HEK293 (cell line): ENCODE measurements at regions not wholly inside any gene's neighbourhood (a gene's known extent, or its start where the extent isn't known, plus 50 kb on each side); places are given as distances from the start of the nearest gene placed in this dataset.

ENCODE experiments used
- CTCF ChIA-PET: fragments of 350-600 bp; formaldehyde crosslinking; extraction: SDS; loops from one replicate; lab custom pipeline; 2021; ENCODE audit warnings: antibody characterized with exemption; lab: Yijun Ruan, JAX
- POLR2A ChIA-PET: fragments of 300-600 bp; formaldehyde crosslinking; extraction: SDS; loops from one replicate; lab custom pipeline; 2020; ENCODE audit warnings: antibody characterized with exemption, inconsistent platforms; lab: Yijun Ruan, JAX
- H3K27ac ChIP-seq: fragments of 200-500 bp; sonication (Bioruptor generic); 2 replicates; pipeline ENCODE4 v1.5.1; 2014; ENCODE audit warnings: low read depth, low read length, control low read depth, inconsistent platforms; ENCODE audit errors: extremely low read depth
- H3K36me3 ChIP-seq, 2 experiments: fragments of 200-500 bp in 1 of 2; sonication (Bioruptor generic) in 1 of 2; 1 replicate in 1 of 2; 2 replicates in 1 of 2; pipeline ENCODE4 v1.5.1; 2014 to 2017; ENCODE audit warnings: inconsistent platforms in 2 of 2, low read length in 2 of 2; ENCODE audit not compliant: control insufficient read depth in 2 of 2, insufficient read depth in 1 of 2
- H3K4me1 ChIP-seq: fragments of 200-500 bp; sonication (Bioruptor generic); 2 replicates; pipeline ENCODE4 v1.5.1; 2014; ENCODE audit warnings: mild to moderate bottlenecking, low read length, inconsistent platforms; ENCODE audit not compliant: control insufficient read depth, insufficient read depth
- H3K4me3 ChIP-seq: 2 replicates; pipeline ENCODE4 v1.5.1; 2011; ENCODE audit warnings: low read depth, mild to moderate bottlenecking, control low read depth, low read length, moderate library complexity
- H3K9me3 ChIP-seq: fragments of 200-500 bp; sonication (Bioruptor generic); 2 replicates; pipeline ENCODE4 v1.5.1; 2014; ENCODE audit warnings: low read depth, low read length, inconsistent platforms; ENCODE audit not compliant: control insufficient read depth, insufficient read depth
- BCL6B ChIP-seq: fragments of 450-650 bp; formaldehyde crosslinking; IDR thresholded peaks from 2 replicates; pipeline ENCODE4 v1.5.1; 2017; ENCODE audit warnings: missing biosample characterization, missing genetic modification characterization
- PRDM10 ChIP-seq: fragments of 450-650 bp; formaldehyde crosslinking; IDR thresholded peaks from 2 replicates; pipeline ENCODE4 v1.5.1; 2016; ENCODE audit warnings: missing biosample characterization, missing genetic modification characterization
- PRDM2 ChIP-seq: fragments of 450-650 bp; formaldehyde crosslinking; IDR thresholded peaks from 2 replicates; pipeline ENCODE4 v1.5.1; 2016; ENCODE audit warnings: missing biosample characterization, missing genetic modification characterization, borderline replicate concordance
- ZNF121 ChIP-seq: fragments of 450-650 bp; formaldehyde crosslinking; IDR thresholded peaks from 2 replicates; pipeline ENCODE4 v1.5.1; 2016; ENCODE audit warnings: missing biosample characterization, missing genetic modification characterization
- ZNF133 ChIP-seq: fragments of 450-650 bp; formaldehyde crosslinking; IDR thresholded peaks from 2 replicates; pipeline ENCODE4 v1.5.1; 2016; ENCODE audit warnings: missing biosample characterization, missing genetic modification characterization
- ZNF155 ChIP-seq: fragments of 450-650 bp; formaldehyde crosslinking; IDR thresholded peaks from 2 replicates; pipeline ENCODE4 v1.5.1; 2016; ENCODE audit warnings: missing biosample characterization, missing genetic modification characterization
- ZNF157 ChIP-seq: fragments of 450-650 bp; formaldehyde crosslinking; IDR thresholded peaks from 2 replicates; pipeline ENCODE4 v1.5.1; 2016; ENCODE audit warnings: missing biosample characterization, missing genetic modification characterization
- ZNF169 ChIP-seq: fragments of 450-650 bp; formaldehyde crosslinking; IDR thresholded peaks from 2 replicates; pipeline ENCODE4 v1.5.1; 2016; ENCODE audit warnings: missing biosample characterization, missing genetic modification characterization
- ZNF214 ChIP-seq: fragments of 450-650 bp; formaldehyde crosslinking; IDR thresholded peaks from 2 replicates; pipeline ENCODE4 v1.5.1; 2017; ENCODE audit warnings: missing biosample characterization, mild to moderate bottlenecking, missing genetic modification characterization, borderline replicate concordance
- ZNF335 ChIP-seq: fragments of 450-650 bp; formaldehyde crosslinking; conservative IDR thresholded peaks from 2 replicates; pipeline ENCODE4 v1.5.1; 2016; ENCODE audit warnings: missing biosample characterization, missing genetic modification characterization
- ZNF530 ChIP-seq: fragments of 450-650 bp; formaldehyde crosslinking; IDR thresholded peaks from 2 replicates; pipeline ENCODE4 v1.5.1; 2016; ENCODE audit warnings: low read depth, missing biosample characterization, missing genetic modification characterization
- ZNF555 ChIP-seq: fragments of 450-650 bp; formaldehyde crosslinking; conservative IDR thresholded peaks from 2 replicates; pipeline ENCODE4 v1.5.1; 2017; ENCODE audit warnings: missing biosample characterization, mild to moderate bottlenecking, missing genetic modification characterization, inconsistent platforms
- ZNF585B ChIP-seq: fragments of 450-650 bp; formaldehyde crosslinking; IDR thresholded peaks from 2 replicates; pipeline ENCODE4 v1.5.1; 2016; ENCODE audit warnings: missing biosample characterization, missing genetic modification characterization
- ZNF626 ChIP-seq: fragments of 450-650 bp; sonication (Bioruptor Pico); formaldehyde crosslinking; IDR thresholded peaks from 2 replicates; pipeline ENCODE4 v1.5.1; 2018; ENCODE audit warnings: missing biosample characterization, missing genetic modification characterization, inconsistent platforms
- ZNF792 ChIP-seq: fragments of 450-650 bp; formaldehyde crosslinking; IDR thresholded peaks from 2 replicates; pipeline ENCODE4 v1.5.1; 2016; ENCODE audit warnings: missing biosample characterization, missing genetic modification characterization
- TF ChIP-seq, protein P1 (sequence below): fragments of 450-650 bp; formaldehyde crosslinking; conservative IDR thresholded peaks from 2 replicates; pipeline ENCODE4 v1.5.1; 2016; ENCODE audit warnings: low read depth, missing biosample characterization, missing genetic modification characterization
- TF ChIP-seq, protein P2 (sequence below): fragments of 450-650 bp; formaldehyde crosslinking; IDR thresholded peaks from 2 replicates; pipeline ENCODE4 v1.5.1; 2016; ENCODE audit warnings: missing biosample characterization, missing genetic modification characterization

DNA sequence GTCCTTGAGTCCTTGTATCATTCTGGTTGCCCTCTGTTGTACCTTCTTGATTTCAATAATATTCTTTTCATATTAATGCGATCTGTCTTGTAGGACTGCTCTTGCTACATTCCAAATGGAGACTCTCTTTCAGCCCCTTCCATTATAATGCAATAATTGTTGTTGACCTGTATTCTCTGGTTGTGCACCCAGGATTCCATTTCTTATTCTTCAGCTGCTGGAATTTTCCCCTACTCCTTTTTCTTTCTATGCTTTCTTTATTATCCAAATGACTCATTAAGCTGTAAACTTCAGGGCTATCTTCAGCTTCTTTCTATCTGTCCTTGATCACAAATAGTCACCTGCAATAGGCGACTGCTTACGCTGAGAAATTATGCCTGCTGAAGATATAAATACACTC lies 321.5 kb downstream of the SATB1 start (continued):
- TF ChIP-seq, protein P1, sequence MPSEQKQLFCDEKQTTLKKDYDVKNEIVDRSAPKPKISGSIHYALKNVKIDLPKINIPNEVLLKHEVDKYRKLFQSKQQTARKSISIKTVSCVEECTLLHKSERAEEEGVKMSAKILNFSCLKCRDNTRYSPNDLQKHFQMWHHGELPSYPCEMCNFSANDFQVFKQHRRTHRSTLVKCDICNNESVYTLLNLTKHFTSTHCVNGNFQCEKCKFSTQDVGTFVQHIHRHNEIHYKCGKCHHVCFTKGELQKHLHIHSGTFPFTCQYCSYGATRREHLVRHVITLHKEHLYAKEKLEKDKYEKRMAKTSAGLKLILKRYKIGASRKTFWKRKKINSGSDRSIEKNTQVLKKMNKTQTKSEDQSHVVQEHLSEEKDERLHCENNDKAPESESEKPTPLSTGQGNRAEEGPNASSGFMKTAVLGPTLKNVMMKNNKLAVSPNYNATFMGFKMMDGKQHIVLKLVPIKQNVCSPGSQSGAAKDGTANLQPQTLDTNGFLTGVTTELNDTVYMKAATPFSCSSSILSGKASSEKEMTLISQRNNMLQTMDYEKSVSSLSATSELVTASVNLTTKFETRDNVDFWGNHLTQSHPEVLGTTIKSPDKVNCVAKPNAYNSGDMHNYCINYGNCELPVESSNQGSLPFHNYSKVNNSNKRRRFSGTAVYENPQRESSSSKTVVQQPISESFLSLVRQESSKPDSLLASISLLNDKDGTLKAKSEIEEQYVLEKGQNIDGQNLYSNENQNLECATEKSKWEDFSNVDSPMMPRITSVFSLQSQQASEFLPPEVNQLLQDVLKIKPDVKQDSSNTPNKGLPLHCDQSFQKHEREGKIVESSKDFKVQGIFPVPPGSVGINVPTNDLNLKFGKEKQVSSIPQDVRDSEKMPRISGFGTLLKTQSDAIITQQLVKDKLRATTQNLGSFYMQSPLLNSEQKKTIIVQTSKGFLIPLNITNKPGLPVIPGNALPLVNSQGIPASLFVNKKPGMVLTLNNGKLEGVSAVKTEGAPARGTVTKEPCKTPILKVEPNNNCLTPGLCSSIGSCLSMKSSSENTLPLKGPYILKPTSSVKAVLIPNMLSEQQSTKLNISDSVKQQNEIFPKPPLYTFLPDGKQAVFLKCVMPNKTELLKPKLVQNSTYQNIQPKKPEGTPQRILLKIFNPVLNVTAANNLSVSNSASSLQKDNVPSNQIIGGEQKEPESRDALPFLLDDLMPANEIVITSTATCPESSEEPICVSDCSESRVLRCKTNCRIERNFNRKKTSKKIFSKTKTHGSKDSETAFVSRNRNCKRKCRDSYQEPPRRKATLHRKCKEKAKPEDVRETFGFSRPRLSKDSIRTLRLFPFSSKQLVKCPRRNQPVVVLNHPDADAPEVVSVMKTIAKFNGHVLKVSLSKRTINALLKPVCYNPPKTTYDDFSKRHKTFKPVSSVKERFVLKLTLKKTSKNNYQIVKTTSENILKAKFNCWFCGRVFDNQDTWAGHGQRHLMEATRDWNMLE = no peak
- TF ChIP-seq ZNF335 (tag by site-specific recombination) = no peak
- no peak for TF ChIP-seq ZNF155 (tag by site-specific recombination)
- TF ChIP-seq ZNF169 = no peak
- no peak for TF ChIP-seq ZNF555 (tag by site-specific recombination)
- no peak for TF ChIP-seq ZNF214 (tag by site-specific recombination)

GRCh38 chr3:18100121-18100520 lies 325.0 kb downstream of the SATB1 start:
- Histone ChIP-seq H3K9me3 (no peaks in the 10 kb centered on the region; the same call in 1 of the 2 replicates), H3K36me3 (no peaks in the 10 kb centered on the region; a peak in 1 of 3 replicates), H3K27ac (no peak overlapping the region)
- TF ChIP-seq PRDM2 (tag by site-specific recombination) (no peak), PRDM10 (tag by site-specific recombination) (peak; percentile 82), ZNF157 (tag by site-specific recombination) (no peak), ZNF585B (tag by site-specific recombination) (no peak), ZNF121 (tag by site-specific recombination) (no peak), ZNF626 (tag by site-specific recombination) (no peak), BCL6B (tag by site-specific recombination) (no peak), ZNF530 (tag by site-specific recombination) (no peak), ZNF133 (0 out of 2 replicates have a peak, but pooled peaks have one; percentile 10), ZNF792 (tag by site-specific recombination) (no peak)
- TF ChIP-seq, protein P2, sequence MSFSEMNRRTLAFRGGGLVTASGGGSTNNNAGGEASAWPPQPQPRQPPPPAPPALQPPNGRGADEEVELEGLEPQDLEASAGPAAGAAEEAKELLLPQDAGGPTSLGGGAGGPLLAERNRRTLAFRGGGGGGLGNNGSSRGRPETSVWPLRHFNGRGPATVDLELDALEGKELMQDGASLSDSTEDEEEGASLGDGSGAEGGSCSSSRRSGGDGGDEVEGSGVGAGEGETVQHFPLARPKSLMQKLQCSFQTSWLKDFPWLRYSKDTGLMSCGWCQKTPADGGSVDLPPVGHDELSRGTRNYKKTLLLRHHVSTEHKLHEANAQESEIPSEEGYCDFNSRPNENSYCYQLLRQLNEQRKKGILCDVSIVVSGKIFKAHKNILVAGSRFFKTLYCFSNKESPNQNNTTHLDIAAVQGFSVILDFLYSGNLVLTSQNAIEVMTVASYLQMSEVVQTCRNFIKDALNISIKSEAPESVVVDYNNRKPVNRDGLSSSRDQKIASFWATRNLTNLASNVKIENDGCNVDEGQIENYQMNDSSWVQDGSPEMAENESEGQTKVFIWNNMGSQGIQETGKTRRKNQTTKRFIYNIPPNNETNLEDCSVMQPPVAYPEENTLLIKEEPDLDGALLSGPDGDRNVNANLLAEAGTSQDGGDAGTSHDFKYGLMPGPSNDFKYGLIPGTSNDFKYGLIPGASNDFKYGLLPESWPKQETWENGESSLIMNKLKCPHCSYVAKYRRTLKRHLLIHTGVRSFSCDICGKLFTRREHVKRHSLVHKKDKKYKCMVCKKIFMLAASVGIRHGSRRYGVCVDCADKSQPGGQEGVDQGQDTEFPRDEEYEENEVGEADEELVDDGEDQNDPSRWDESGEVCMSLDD (tag by site-specific recombination) = no peak

More at GRCh38 chr3:18100121-18100520, 325.0 kb downstream of the SATB1 start:
- no peak overlapping the region for H3K4me3 ChIP-seq
- ChIA-PET POLR2A (no interaction called here), CTCF (interaction anchor here (0.5 to 1.0 kb wide), 4 partner anchors 195 to 1508 kb away, joined by 3 read pairs; no protein-coding TSS in a partner anchor)
- peaks cover 14% of the 10 kb centered on the region for H3K4me1 ChIP-seq
